HepG2 (cell line): ENCODE measurements at regions not wholly inside any gene's neighbourhood (a gene's known extent, or its start where the extent isn't known, plus 50 kb on each side); places are given as distances from the start of the nearest gene placed in this dataset.

Source experiments
- CBFB ChIP-seq: sonication (generic); formaldehyde crosslinking; IDR thresholded peaks from 2 replicates; pipeline ENCODE4 v1.4.0; 2020; ENCODE audit warnings: missing genetic modification reagents
- FOXA3 ChIP-seq: IDR thresholded peaks from 2 replicates; pipeline ENCODE4 v1.6.1; 2016; ENCODE audit warnings: missing genetic modification reagents, missing compliant biosample characterization
- FOXO1 ChIP-seq: sonication (generic); formaldehyde crosslinking; IDR thresholded peaks from 2 replicates; pipeline ENCODE4 v1.4.0; 2020; ENCODE audit warnings: missing genetic modification reagents
- JUNB ChIP-seq: sonication (generic); formaldehyde crosslinking; IDR thresholded peaks from 2 replicates; pipeline ENCODE4 v1.8.0; 2022; ENCODE audit warnings: missing genetic modification reagents, mild to moderate bottlenecking, borderline replicate concordance
- MYC ChIP-seq: sonication (generic); formaldehyde crosslinking; IDR thresholded peaks from 2 replicates; pipeline ENCODE4 v1.9.0; 2021; ENCODE audit warnings: missing genetic modification reagents, borderline replicate concordance
- NBN ChIP-seq: fragments of 450-650 bp; conservative IDR thresholded peaks from 2 replicates; pipeline ENCODE4 v1.6.1; 2017
- ZFP90 ChIP-seq: sonication (generic); formaldehyde crosslinking; IDR thresholded peaks from 2 replicates; pipeline ENCODE4 v1.8.0; 2022; ENCODE audit warnings: missing genetic modification reagents, mild to moderate bottlenecking, inconsistent platforms, borderline replicate concordance
- ZMYM3 ChIP-seq: sonication (generic); formaldehyde crosslinking; IDR thresholded peaks from 2 replicates; pipeline ENCODE4 v1.5.1; 2020; ENCODE audit warnings: mild to moderate bottlenecking, missing genetic modification reagents
- ZNF296 ChIP-seq: sonication (generic); formaldehyde crosslinking; conservative IDR thresholded peaks from 2 replicates; pipeline ENCODE4 v1.5.0; 2020; ENCODE audit warnings: mild to moderate bottlenecking, missing genetic modification reagents
- ZNF3 ChIP-seq: IDR thresholded peaks from 2 replicates; pipeline ENCODE4 v1.7.0; 2017; ENCODE audit warnings: inconsistent platforms
- ZNF780A ChIP-seq: sonication (generic); formaldehyde crosslinking; IDR thresholded peaks from 2 replicates; pipeline ENCODE4 v1.8.0; 2022; ENCODE audit warnings: mild to moderate bottlenecking, missing genetic modification reagents, moderate library complexity
- TF ChIP-seq, protein P1 (sequence below): sonication (generic); formaldehyde crosslinking; IDR thresholded peaks from 2 replicates; pipeline ENCODE4 v1.5.0; 2020; ENCODE audit warnings: mild to moderate bottlenecking, missing genetic modification reagents, borderline replicate concordance
- TF ChIP-seq, protein P2 (sequence below): sonication (generic); formaldehyde crosslinking; IDR thresholded peaks from 2 replicates; pipeline ENCODE4 v1.5.1; 2020; ENCODE audit warnings: missing genetic modification reagents, mild to moderate bottlenecking, borderline replicate concordance
- TF ChIP-seq, protein P3 (sequence below): sonication (generic); formaldehyde crosslinking; IDR thresholded peaks from 2 replicates; pipeline ENCODE4 v1.5.0; 2020; ENCODE audit warnings: missing genetic modification reagents, mild to moderate bottlenecking, borderline replicate concordance
- TF ChIP-seq, protein P4 (sequence below): sonication (generic); formaldehyde crosslinking; IDR thresholded peaks from 2 replicates; pipeline ENCODE4 v1.9.0; 2022; ENCODE audit warnings: low read depth, missing genetic modification reagents
- TF ChIP-seq, protein P5 (sequence below): IDR thresholded peaks from 2 replicates; pipeline ENCODE4 v1.6.1; 2018; ENCODE audit warnings: missing genetic modification reagents

DNA sequence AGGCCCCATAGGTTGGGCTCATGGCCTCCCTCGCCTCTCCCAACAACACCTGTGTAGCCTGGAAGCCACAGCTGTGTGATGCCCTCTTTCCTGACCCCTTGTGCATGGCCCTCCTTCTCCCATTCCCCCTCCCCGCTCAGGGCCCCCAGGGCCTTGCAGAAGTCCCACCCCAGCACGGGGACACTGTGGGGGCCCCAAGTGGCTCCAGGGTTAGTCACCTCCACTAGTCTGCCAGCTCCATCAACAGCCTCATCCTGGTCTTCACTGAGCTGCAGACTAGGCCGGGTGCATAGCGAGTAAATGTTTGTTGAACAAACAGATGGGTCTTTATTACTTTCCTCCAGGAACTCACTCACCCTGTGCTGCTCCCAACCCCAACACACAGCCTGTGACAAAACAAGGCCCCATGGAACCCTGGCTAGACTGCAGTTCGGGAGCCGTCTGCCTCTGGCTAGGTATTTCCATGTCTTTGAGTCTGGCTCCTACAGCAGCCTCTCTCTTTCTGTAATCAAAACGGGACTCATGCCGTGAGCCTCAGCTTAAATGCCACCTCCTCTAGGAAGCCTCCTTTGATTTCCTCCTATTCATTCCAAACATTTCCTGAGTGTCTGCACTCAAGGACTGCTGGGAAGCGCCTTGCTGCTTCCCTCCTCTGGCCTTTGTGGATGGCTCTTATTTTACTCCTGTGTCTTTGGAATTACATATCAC is 109.9 kb upstream of the ID2 start (continued):
- TF ChIP-seq, protein P1, sequence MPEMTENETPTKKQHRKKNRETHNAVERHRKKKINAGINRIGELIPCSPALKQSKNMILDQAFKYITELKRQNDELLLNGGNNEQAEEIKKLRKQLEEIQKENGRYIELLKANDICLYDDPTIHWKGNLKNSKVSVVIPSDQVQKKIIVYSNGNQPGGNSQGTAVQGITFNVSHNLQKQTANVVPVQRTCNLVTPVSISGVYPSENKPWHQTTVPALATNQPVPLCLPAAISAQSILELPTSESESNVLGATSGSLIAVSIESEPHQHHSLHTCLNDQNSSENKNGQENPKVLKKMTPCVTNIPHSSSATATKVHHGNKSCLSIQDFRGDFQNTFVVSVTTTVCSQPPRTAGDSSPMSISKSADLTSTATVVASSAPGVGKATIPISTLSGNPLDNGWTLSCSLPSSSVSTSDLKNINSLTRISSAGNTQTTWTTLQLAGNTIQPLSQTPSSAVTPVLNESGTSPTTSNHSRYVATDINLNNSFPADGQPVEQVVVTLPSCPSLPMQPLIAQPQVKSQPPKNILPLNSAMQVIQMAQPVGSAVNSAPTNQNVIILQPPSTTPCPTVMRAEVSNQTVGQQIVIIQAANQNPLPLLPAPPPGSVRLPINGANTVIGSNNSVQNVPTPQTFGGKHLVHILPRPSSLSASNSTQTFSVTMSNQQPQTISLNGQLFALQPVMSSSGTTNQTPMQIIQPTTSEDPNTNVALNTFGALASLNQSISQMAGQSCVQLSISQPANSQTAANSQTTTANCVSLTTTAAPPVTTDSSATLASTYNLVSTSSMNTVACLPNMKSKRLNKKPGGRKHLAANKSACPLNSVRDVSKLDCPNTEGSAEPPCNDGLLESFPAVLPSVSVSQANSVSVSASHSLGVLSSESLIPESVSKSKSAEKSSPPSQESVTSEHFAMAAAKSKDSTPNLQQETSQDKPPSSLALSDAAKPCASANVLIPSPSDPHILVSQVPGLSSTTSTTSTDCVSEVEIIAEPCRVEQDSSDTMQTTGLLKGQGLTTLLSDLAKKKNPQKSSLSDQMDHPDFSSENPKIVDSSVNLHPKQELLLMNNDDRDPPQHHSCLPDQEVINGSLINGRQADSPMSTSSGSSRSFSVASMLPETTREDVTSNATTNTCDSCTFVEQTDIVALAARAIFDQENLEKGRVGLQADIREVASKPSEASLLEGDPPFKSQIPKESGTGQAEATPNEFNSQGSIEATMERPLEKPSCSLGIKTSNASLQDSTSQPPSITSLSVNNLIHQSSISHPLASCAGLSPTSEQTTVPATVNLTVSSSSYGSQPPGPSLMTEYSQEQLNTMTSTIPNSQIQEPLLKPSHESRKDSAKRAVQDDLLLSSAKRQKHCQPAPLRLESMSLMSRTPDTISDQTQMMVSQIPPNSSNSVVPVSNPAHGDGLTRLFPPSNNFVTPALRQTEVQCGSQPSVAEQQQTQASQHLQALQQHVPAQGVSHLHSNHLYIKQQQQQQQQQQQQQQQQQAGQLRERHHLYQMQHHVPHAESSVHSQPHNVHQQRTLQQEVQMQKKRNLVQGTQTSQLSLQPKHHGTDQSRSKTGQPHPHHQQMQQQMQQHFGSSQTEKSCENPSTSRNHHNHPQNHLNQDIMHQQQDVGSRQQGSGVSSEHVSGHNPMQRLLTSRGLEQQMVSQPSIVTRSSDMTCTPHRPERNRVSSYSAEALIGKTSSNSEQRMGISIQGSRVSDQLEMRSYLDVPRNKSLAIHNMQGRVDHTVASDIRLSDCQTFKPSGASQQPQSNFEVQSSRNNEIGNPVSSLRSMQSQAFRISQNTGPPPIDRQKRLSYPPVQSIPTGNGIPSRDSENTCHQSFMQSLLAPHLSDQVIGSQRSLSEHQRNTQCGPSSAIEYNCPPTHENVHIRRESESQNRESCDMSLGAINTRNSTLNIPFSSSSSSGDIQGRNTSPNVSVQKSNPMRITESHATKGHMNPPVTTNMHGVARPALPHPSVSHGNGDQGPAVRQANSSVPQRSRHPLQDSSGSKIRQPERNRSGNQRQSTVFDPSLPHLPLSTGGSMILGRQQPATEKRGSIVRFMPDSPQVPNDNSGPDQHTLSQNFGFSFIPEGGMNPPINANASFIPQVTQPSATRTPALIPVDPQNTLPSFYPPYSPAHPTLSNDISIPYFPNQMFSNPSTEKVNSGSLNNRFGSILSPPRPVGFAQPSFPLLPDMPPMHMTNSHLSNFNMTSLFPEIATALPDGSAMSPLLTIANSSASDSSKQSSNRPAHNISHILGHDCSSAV (CRISPR knock-in tag) = no peak
- 0 out of 2 replicates have a peak, but pooled peaks have one; percentile 63 for TF ChIP-seq ZNF3 (CRISPR knock-in tag)
- TF ChIP-seq ZNF296 = no peak
- TF ChIP-seq FOXO1 (CRISPR knock-in tag) = peak; percentile 71; the same call in 1 of the 2 replicates
- TF ChIP-seq, protein P2, sequence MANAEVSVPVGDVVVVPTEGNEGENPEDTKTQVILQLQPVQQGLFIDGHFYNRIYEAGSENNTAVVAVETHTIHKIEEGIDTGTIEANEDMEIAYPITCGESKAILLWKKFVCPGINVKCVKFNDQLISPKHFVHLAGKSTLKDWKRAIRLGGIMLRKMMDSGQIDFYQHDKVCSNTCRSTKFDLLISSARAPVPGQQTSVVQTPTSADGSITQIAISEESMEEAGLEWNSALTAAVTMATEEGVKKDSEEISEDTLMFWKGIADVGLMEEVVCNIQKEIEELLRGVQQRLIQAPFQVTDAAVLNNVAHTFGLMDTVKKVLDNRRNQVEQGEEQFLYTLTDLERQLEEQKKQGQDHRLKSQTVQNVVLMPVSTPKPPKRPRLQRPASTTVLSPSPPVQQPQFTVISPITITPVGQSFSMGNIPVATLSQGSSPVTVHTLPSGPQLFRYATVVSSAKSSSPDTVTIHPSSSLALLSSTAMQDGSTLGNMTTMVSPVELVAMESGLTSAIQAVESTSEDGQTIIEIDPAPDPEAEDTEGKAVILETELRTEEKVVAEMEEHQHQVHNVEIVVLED (CRISPR knock-in tag) = no peak
- peak; percentile 73 for TF ChIP-seq FOXA3 (CRISPR knock-in tag)
- TF ChIP-seq, protein P3, sequence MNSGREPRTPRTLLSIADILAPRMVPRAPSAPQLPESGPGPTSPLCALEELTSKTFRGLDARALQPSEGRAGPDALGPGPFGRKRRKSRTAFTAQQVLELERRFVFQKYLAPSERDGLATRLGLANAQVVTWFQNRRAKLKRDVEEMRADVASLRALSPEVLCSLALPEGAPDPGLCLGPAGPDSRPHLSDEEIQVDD = no peak
- TF ChIP-seq ZFP90 (CRISPR knock-in tag) = 0 out of 2 replicates have a peak, but pooled peaks have one; percentile 37
- no peak for TF ChIP-seq CBFB (CRISPR knock-in tag)
- TF ChIP-seq MYC (CRISPR knock-in tag) = no peak
- TF ChIP-seq, protein P4, sequence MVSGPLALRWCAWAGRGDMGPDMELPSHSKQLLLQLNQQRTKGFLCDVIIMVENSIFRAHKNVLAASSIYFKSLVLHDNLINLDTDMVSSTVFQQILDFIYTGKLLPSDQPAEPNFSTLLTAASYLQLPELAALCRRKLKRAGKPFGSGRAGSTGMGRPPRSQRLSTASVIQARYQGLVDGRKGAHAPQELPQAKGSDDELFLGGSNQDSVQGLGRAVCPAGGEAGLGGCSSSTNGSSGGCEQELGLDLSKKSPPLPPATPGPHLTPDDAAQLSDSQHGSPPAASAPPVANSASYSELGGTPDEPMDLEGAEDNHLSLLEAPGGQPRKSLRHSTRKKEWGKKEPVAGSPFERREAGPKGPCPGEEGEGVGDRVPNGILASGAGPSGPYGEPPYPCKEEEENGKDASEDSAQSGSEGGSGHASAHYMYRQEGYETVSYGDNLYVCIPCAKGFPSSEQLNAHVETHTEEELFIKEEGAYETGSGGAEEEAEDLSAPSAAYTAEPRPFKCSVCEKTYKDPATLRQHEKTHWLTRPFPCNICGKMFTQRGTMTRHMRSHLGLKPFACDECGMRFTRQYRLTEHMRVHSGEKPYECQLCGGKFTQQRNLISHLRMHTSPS (CRISPR knock-in tag) = 0 out of 2 replicates have a peak, but pooled peaks have one; percentile 31
- no peak for TF ChIP-seq ZNF780A (CRISPR knock-in tag)
- TF ChIP-seq, protein P5, sequence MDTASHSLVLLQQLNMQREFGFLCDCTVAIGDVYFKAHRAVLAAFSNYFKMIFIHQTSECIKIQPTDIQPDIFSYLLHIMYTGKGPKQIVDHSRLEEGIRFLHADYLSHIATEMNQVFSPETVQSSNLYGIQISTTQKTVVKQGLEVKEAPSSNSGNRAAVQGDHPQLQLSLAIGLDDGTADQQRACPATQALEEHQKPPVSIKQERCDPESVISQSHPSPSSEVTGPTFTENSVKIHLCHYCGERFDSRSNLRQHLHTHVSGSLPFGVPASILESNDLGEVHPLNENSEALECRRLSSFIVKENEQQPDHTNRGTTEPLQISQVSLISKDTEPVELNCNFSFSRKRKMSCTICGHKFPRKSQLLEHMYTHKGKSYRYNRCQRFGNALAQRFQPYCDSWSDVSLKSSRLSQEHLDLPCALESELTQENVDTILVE = peak; percentile 35; the same call in 1 of the 2 replicates
- no peak for TF ChIP-seq JUNB (CRISPR knock-in tag)
- TF ChIP-seq NBN = no peak
- TF ChIP-seq ZMYM3 (CRISPR knock-in tag) = peak; percentile 97
